CD14-positive monocyte (primary cell): ENCODE measurements at regions not wholly inside any gene's neighbourhood (a gene's known extent, or its start where the extent isn't known, plus 50 kb on each side); places are given as distances from the start of the nearest gene placed in this dataset.
"Not testable (repeated sequence)": the region's sequence is repeated elsewhere in the genome, so short reads cannot be mapped to it uniquely, and the experiment has no call there.

Experiments
- DNase-seq, 3 donors: peaks; one replicate each; pipeline ENCODE4 v3.0.0-alpha.2; 2011 to 2022
- H2AFZ ChIP-seq: 2 replicates; pipeline ENCODE4 v1.6.0; 2012; ENCODE audit warnings: mild to moderate bottlenecking, low read depth, low read length, inconsistent platforms; ENCODE audit not compliant: insufficient read depth, poor library complexity, severe bottlenecking
- H3K27ac ChIP-seq, 2 donors: 1 replicate in 1 of 2; 2 replicates in 1 of 2; pipeline ENCODE4 v1.5.1; 2012 to 2013; ENCODE audit warnings: low read length in 2 of 2, control low read depth in 1 of 2, inconsistent platforms in 1 of 2, low read depth in 1 of 2, mild to moderate bottlenecking in 1 of 2
- H3K27me3 ChIP-seq, 2 donors: one replicate each; pipeline versions ENCODE4 v1.6.0 to v1.6.1; 2011 to 2013; ENCODE audit warnings: low read length in 2 of 2; ENCODE audit not compliant: control insufficient read depth in 2 of 2, insufficient read depth in 2 of 2
- H3K36me3 ChIP-seq, 2 donors: replicated peaks in 1 of 2; 1 replicate in 1 of 2; 2 replicates in 1 of 2; pipeline versions ENCODE4 v1.5.1 to v1.6.1; 2012 to 2013; ENCODE audit warnings: low read length in 2 of 2, control low read depth in 1 of 2, inconsistent platforms in 1 of 2, mild to moderate bottlenecking in 1 of 2; ENCODE audit not compliant: insufficient read depth in 2 of 2, control insufficient read depth in 1 of 2
- H3K4me1 ChIP-seq, 2 donors: 1 replicate in 1 of 2; 2 replicates in 1 of 2; pipeline versions ENCODE4 v1.5.1 to v1.6.1; 2012 to 2013; ENCODE audit warnings: low read length in 2 of 2, control low read depth in 1 of 2, inconsistent platforms in 1 of 2, mild to moderate bottlenecking in 1 of 2, moderate library complexity in 1 of 2; ENCODE audit not compliant: insufficient read depth in 2 of 2, control insufficient read depth in 1 of 2
- H3K4me2 ChIP-seq: replicated peaks from 2 replicates; pipeline ENCODE3; 2012; ENCODE audit warnings: low read length, moderate library complexity, mild to moderate bottlenecking; ENCODE audit not compliant: poor library complexity, severe bottlenecking; ENCODE audit errors: extremely low read depth
- H3K4me3 ChIP-seq, 3 experiments: fragments of 200-600 bp in 1 of 3; sonication (generic) in 1 of 3; replicated peaks in 1 of 3; 1 replicate in 2 of 3; 2 replicates in 1 of 3; pipeline ENCODE4 v1.5.1; 2011 to 2013; ENCODE audit warnings: low read length in 3 of 3, mild to moderate bottlenecking in 3 of 3, control low read depth in 2 of 3, low read depth in 2 of 3, inconsistent platforms in 1 of 3, moderate library complexity in 1 of 3
- H3K79me2 ChIP-seq: 2 replicates; pipeline ENCODE4 v1.6.0; 2012; ENCODE audit warnings: mild to moderate bottlenecking, control low read depth, inconsistent platforms, low read length, moderate library complexity; ENCODE audit not compliant: insufficient read depth
- H3K9ac ChIP-seq: 2 replicates; pipeline ENCODE4 v1.6.0; 2017; ENCODE audit warnings: low read length, mild to moderate bottlenecking; ENCODE audit not compliant: insufficient read depth, poor library complexity, severe bottlenecking
- H3K9me3 ChIP-seq, 2 donors: replicated peaks in 1 of 2; 1 replicate in 1 of 2; 2 replicates in 1 of 2; pipeline versions ENCODE4 v1.5.1 to v1.6.1; 2012 to 2013; ENCODE audit warnings: low read length in 2 of 2, control low read depth in 1 of 2; ENCODE audit not compliant: control insufficient read depth in 1 of 2, insufficient read depth in 1 of 2
- H4K20me1 ChIP-seq: 2 replicates; pipeline ENCODE4 v1.6.0; 2012; ENCODE audit warnings: mild to moderate bottlenecking, low read length, control low read depth, moderate library complexity; ENCODE audit not compliant: insufficient read depth
- H3K27ac Mint-ChIP-seq, 7 donors: one replicate each; pipeline ENCODE4 v1.8.0; 2020; ENCODE audit warnings: mild to moderate bottlenecking in 7 of 7, mixed read lengths in 7 of 7, moderate library complexity in 6 of 7, inconsistent platforms in 2 of 7
- H3K27me3 Mint-ChIP-seq, 3 donors: one replicate each; pipeline ENCODE4 v1.8.0; 2021 to 2022; ENCODE audit warnings: low read depth in 3 of 3, mild to moderate bottlenecking in 3 of 3, mixed read lengths in 3 of 3, moderate library complexity in 3 of 3, inconsistent platforms in 1 of 3
- H3K36me3 Mint-ChIP-seq, 2 donors: one replicate each; pipeline ENCODE4 v1.8.0; 2020; ENCODE audit warnings: mixed read lengths in 2 of 2, inconsistent platforms in 1 of 2, mild to moderate bottlenecking in 1 of 2
- H3K4me1 Mint-ChIP-seq: one replicate; pipeline ENCODE4 v1.8.0; 2020; ENCODE audit warnings: mild to moderate bottlenecking, mixed read lengths
- H3K4me3 Mint-ChIP-seq, 2 donors: one replicate each; pipeline ENCODE4 v1.8.0; 2020; ENCODE audit warnings: mild to moderate bottlenecking in 2 of 2, mixed read lengths in 2 of 2, moderate library complexity in 1 of 2
- H3K9me3 Mint-ChIP-seq, 7 donors: one replicate each; pipeline ENCODE4 v1.8.0; 2020 to 2022; ENCODE audit warnings: mixed read lengths in 7 of 7, mild to moderate bottlenecking in 6 of 7, moderate library complexity in 6 of 7, inconsistent platforms in 2 of 7
- WGBS: methylation state at CpG from one replicate; pipeline ENCODE4 v1.1.5; 2013; ENCODE audit warnings: missing lambda C conversion rate; ENCODE audit not compliant: insufficient coverage; 5-methylcytosine and 5-hydroxymethylcytosine counted together
- intact Hi-C, 2 donors: fragments of 100-400 bp; cut with micrococcal nuclease; formaldehyde crosslinking; loops; one replicate each; pipeline versions ENCODE4 v1.15.0 to v1.15.1; 2023
- TF ChIP-seq, protein P1 (sequence below): fragments of 200-600 bp; IDR thresholded peaks from one replicate; pipeline ENCODE4 v1.8.0; 2022; ENCODE audit warnings: antibody characterized with exemption, mild to moderate bottlenecking

GRCh38 chr21:14058566-14058965 is 152.2 kb downstream of the LIPI start:
- Mint-ChIP-seq H3K9me3 (peaks cover 48 to 81% (median 61%) of the 10 kb centered on the region in 7 donors), H3K27me3 (no peaks in the 10 kb centered on the region), H3K36me3 (peaks cover 0 to 6% of the 10 kb centered on the region in 2 donors), H3K4me1 (no peaks in the 10 kb centered on the region), H3K27ac (peak overlapping the region in 1 of 7 donors; percentile 25), H3K4me3 (no peak overlapping the region)
- Histone ChIP-seq H3K9me3 (peaks cover 42 to 72% of the 10 kb centered on the region in 2 donors), H4K20me1 (no peaks in the 10 kb centered on the region), H3K4me3 (no peak overlapping the region), H3K79me2 (no peaks in the 10 kb centered on the region), H3K9ac (no peak overlapping the region), H2AFZ (no peak overlapping the region), H3K36me3 (no peaks in the 10 kb centered on the region), H3K27ac (no peak overlapping the region), H3K4me2 (no peak overlapping the region), H3K4me1 (no peaks in the 10 kb centered on the region), H3K27me3 (no peaks in the 10 kb centered on the region)
- DNase-seq = no peak
- TF ChIP-seq, protein P1, sequence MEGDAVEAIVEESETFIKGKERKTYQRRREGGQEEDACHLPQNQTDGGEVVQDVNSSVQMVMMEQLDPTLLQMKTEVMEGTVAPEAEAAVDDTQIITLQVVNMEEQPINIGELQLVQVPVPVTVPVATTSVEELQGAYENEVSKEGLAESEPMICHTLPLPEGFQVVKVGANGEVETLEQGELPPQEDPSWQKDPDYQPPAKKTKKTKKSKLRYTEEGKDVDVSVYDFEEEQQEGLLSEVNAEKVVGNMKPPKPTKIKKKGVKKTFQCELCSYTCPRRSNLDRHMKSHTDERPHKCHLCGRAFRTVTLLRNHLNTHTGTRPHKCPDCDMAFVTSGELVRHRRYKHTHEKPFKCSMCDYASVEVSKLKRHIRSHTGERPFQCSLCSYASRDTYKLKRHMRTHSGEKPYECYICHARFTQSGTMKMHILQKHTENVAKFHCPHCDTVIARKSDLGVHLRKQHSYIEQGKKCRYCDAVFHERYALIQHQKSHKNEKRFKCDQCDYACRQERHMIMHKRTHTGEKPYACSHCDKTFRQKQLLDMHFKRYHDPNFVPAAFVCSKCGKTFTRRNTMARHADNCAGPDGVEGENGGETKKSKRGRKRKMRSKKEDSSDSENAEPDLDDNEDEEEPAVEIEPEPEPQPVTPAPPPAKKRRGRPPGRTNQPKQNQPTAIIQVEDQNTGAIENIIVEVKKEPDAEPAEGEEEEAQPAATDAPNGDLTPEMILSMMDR = no peak
- WGBS = 100% methylated on average over 1 of the region's 2 CpGs
- intact Hi-C loops = loop anchor here in 1 of 2 donors (10.0 kb wide), 1 partner anchor 776 kb away; no protein-coding TSS in a partner anchor

- H2AFZ ChIP-seq, H3K27ac Mint-ChIP-seq, H3K27ac ChIP-seq, H3K27me3 Mint-ChIP-seq, H3K9ac ChIP-seq, DNase-seq, H3K4me1 Mint-ChIP-seq, H3K4me2 ChIP-seq, H3K36me3 ChIP-seq, H3K36me3 Mint-ChIP-seq, H3K4me1 ChIP-seq, H3K4me3 Mint-ChIP-seq, H3K79me2 ChIP-seq, H3K4me3 ChIP-seq, H3K27me3 ChIP-seq, H4K20me1 ChIP-seq: not testable (repeated sequence)
- H3K9me3 Mint-ChIP-seq = peaks cover 45 to 75% (median 59%) of the 10 kb centered on the region in 7 donors
- WGBS = 100% methylated on average over 4 of the region's 10 CpGs
- intact Hi-C loops = loop anchor here in 1 of 2 donors (10.0 kb wide), 1 partner anchor 777 kb away; no protein-coding TSS in a partner anchor
- peaks cover 36 to 70% of the 10 kb centered on the region in 2 donors for H3K9me3 ChIP-seq
Observed at GRCh38 chr21:14057841-14058481, 152.8 kb downstream of the LIPI start.
